ENCODE measurements at regions not wholly inside any gene's neighbourhood (a gene's known extent, or its start where the extent isn't known, plus 50 kb on each side); places are given as distances from the start of the nearest gene placed in this dataset.

DNA sequence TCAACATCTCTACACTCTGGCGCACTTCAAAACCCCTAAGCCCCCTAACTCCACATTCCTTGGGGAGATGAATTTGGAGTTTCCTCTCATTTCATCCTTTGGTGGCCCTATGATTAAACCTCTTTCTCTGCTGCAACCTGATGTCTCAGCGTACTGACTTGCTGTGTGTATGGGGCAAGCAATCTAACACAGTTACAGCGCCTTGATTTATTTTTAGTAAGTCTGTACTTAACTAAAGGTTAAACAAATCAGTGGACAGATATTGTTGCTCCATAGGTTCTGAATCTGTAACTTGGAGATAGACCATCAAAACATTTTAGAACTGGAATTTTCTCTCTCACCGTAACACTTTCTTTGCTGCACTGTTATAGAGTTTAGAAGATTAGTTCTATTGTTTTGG lies 452.8 kb downstream of the IRX1 start:
- no peaks in the 10 kb centered on the region for H3K9me3 ChIP-seq (ENCODE audit: low read length)
- H3K27me3 ChIP-seq (ENCODE audit: control insufficient read depth in 1 of 2, insufficient read depth in 2 of 2, low read length in 2 of 2) = no peaks in the 10 kb centered on the region
- no peaks in the 10 kb centered on the region for H3K36me3 ChIP-seq (ENCODE audit: insufficient read depth, low read length)
- no peak overlapping the region for H3K27ac ChIP-seq (ENCODE audit: low read depth, low read length)
- H3K4me3 ChIP-seq (ENCODE audit: low read depth in 1 of 2, low read length in 2 of 2) = no peak overlapping the region
- no peak overlapping the region for H3K9ac ChIP-seq (ENCODE audit: low read length)
- H3K4me1 ChIP-seq (ENCODE audit: insufficient read depth, low read length) = no peaks in the 10 kb centered on the region

- H3K9ac ChIP-seq (ENCODE audit: low read length) = no peak overlapping the region
- no peak overlapping the region for H3K27ac ChIP-seq (ENCODE audit: low read depth, low read length)
- H3K36me3 ChIP-seq (ENCODE audit: insufficient read depth, low read length) = no peaks in the 10 kb centered on the region
- no peak overlapping the region for H3K4me3 ChIP-seq (ENCODE audit: low read depth in 1 of 2, low read length in 2 of 2)
- H3K9me3 ChIP-seq (ENCODE audit: low read length) = no peaks in the 10 kb centered on the region
- no peaks in the 10 kb centered on the region for H3K4me1 ChIP-seq (ENCODE audit: insufficient read depth, low read length)
- no peaks in the 10 kb centered on the region for H3K27me3 ChIP-seq (ENCODE audit: control insufficient read depth in 1 of 2, insufficient read depth in 2 of 2, low read length in 2 of 2)
Observed at GRCh38 chr5:4050203-4050602, 454.6 kb downstream of the IRX1 start.

- H3K4me1 ChIP-seq (ENCODE audit: insufficient read depth, low read length) = no peaks in the 10 kb centered on the region
- no peak overlapping the region for H3K4me3 ChIP-seq (ENCODE audit: low read depth in 1 of 2, low read length in 2 of 2)
- no peaks in the 10 kb centered on the region for H3K9me3 ChIP-seq (ENCODE audit: low read length)
- H3K27ac ChIP-seq (ENCODE audit: low read depth, low read length) = no peak overlapping the region
- H3K36me3 ChIP-seq (ENCODE audit: insufficient read depth, low read length) = no peaks in the 10 kb centered on the region
- H3K27me3 ChIP-seq (ENCODE audit: control insufficient read depth in 1 of 2, insufficient read depth in 2 of 2, low read length in 2 of 2) = no peaks in the 10 kb centered on the region
- H3K9ac ChIP-seq (ENCODE audit: low read length) = no peak overlapping the region
Observed at GRCh38 chr5:4053136-4053535, 457.5 kb downstream of the IRX1 start.

- Histone ChIP-seq H3K4me1 (ENCODE audit: insufficient read depth, low read length) (no peaks in the 10 kb centered on the region), H3K9me3 (ENCODE audit: low read length) (no peaks in the 10 kb centered on the region), H3K27me3 (ENCODE audit: control insufficient read depth in 1 of 2, insufficient read depth in 2 of 2, low read length in 2 of 2) (no peaks in the 10 kb centered on the region), H3K27ac (ENCODE audit: low read depth, low read length) (no peak overlapping the region), H3K36me3 (ENCODE audit: insufficient read depth, low read length) (no peaks in the 10 kb centered on the region), H3K9ac (ENCODE audit: low read length) (no peak overlapping the region), H3K4me3 (ENCODE audit: low read depth in 1 of 2, low read length in 2 of 2) (no peak overlapping the region)
Observed at GRCh38 chr5:4054092-4054491, 458.5 kb downstream of the IRX1 start.

- no peak overlapping the region for H3K9ac ChIP-seq (ENCODE audit: low read length)
- H3K27me3 ChIP-seq (ENCODE audit: control insufficient read depth in 1 of 2, insufficient read depth in 2 of 2, low read length in 2 of 2) = no peaks in the 10 kb centered on the region
- H3K4me3 ChIP-seq (ENCODE audit: low read depth in 1 of 2, low read length in 2 of 2) = no peak overlapping the region
- H3K4me1 ChIP-seq (ENCODE audit: insufficient read depth, low read length) = no peaks in the 10 kb centered on the region
- H3K27ac ChIP-seq (ENCODE audit: low read depth, low read length) = no peak overlapping the region
- H3K9me3 ChIP-seq (ENCODE audit: low read length) = no peaks in the 10 kb centered on the region
- no peaks in the 10 kb centered on the region for H3K36me3 ChIP-seq (ENCODE audit: insufficient read depth, low read length)
Observed at GRCh38 chr5:4058899-4059298, 463.3 kb downstream of the IRX1 start.

DNA sequence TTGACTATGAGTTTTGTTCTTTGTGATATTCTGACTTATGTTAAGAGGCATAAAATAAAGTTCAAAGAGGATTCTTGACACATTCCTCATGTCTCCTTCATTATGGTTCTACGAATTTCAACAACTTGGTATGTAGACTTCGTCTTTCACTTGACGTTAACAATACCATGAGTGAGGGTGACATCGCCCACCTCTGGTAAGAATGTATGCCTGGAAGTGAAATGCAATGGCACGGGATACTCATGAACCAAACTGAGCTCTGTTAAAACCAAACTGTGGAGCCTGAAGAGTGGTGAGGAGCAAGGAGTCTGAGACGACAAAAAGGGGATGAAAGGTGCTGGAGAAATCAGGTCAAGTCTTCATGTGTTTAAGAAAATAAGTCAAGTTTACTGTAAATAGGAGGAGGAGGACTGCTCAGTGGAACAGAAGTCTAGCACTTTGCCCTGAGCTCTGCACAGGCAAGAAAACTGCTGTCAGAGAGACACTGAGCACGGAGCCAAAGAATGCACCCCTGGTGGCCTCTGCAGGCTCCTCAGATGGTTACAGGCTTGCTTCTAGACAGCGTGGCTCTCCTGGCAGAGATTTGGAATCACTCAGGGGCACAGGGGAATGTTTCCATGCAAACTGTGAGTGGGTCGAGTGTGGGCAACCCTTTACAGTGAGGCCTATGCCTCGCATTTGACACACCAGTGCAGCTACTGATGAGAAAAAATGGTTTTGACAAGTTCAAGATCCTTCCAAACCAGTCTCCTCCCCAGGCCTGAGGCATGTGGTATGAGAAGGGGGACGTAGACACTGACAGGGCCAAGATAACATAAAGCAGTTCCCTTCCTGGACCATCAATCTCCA lies 470.1 kb downstream of the IRX1 start:
- Histone ChIP-seq H3K27me3 (ENCODE audit: control insufficient read depth in 1 of 2, insufficient read depth in 2 of 2, low read length in 2 of 2) (no peaks in the 10 kb centered on the region), H3K4me3 (ENCODE audit: low read depth in 1 of 2, low read length in 2 of 2) (no peak overlapping the region), H3K27ac (ENCODE audit: low read depth, low read length) (no peak overlapping the region), H3K9me3 (ENCODE audit: low read length) (no peaks in the 10 kb centered on the region), H3K9ac (ENCODE audit: low read length) (no peak overlapping the region), H3K36me3 (ENCODE audit: insufficient read depth, low read length) (no peaks in the 10 kb centered on the region), H3K4me1 (ENCODE audit: insufficient read depth, low read length) (peaks cover 4% of the 10 kb centered on the region)

DNA sequence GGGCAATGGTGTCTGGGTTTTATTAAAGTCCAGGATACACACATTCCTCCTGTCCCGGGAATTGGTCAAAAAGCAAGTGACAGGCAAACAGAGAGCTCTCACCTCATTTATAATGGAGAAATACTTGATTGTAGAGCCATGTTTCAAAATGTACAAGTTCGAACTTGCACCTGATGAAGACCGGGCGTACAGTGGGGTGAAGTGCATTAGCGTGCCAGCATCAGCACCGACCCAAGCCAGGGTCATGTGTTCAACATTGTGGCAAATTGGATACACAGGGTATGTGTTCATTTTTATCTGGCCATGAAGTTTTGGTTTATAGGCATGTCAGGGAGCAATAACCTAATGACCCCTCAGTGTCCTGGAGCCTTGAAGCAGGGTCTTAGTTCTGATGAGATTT lies 472.5 kb downstream of the IRX1 start:
- Histone ChIP-seq H3K4me3 (ENCODE audit: low read depth in 1 of 2, low read length in 2 of 2) (no peak overlapping the region), H3K9me3 (ENCODE audit: low read length) (no peaks in the 10 kb centered on the region), H3K9ac (ENCODE audit: low read length) (no peak overlapping the region), H3K27me3 (ENCODE audit: control insufficient read depth in 1 of 2, insufficient read depth in 2 of 2, low read length in 2 of 2) (no peaks in the 10 kb centered on the region), H3K27ac (ENCODE audit: low read depth, low read length) (no peak overlapping the region), H3K36me3 (ENCODE audit: insufficient read depth, low read length) (no peaks in the 10 kb centered on the region), H3K4me1 (ENCODE audit: insufficient read depth, low read length) (peaks cover 4% of the 10 kb centered on the region)

GRCh38 chr5:4078544-4078943 lies 482.9 kb downstream of the IRX1 start:
- no peaks in the 10 kb centered on the region for H3K27me3 ChIP-seq (ENCODE audit: control insufficient read depth in 1 of 2, insufficient read depth in 2 of 2, low read length in 2 of 2)
- H3K9me3 ChIP-seq (ENCODE audit: low read length) = no peaks in the 10 kb centered on the region
- H3K9ac ChIP-seq (ENCODE audit: low read length) = no peak overlapping the region
- H3K4me3 ChIP-seq (ENCODE audit: low read depth in 1 of 2, low read length in 2 of 2) = no peak overlapping the region
- H3K27ac ChIP-seq (ENCODE audit: low read depth, low read length) = no peak overlapping the region
- no peaks in the 10 kb centered on the region for H3K4me1 ChIP-seq (ENCODE audit: insufficient read depth, low read length)
- H3K36me3 ChIP-seq (ENCODE audit: insufficient read depth, low read length) = no peaks in the 10 kb centered on the region

DNA sequence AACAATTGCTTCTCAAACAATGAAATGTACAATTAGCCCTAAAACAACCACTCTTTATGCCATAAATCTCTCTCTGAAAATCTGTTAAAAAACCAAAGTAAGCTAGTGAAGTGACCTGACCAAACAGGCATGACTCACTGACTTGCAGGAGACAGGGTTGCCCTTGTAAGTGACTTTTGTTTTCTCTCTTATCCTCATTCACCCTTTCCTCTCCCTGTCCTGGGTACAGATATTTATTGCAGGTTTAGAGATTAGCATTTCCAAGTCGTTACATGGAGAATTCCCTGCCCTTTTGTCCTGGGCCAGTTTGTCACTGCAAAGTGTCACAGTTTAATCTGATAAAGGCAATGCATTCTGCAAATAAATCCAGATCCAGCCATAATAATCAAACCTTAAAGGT lies 484.2 kb downstream of the IRX1 start:
- Histone ChIP-seq H3K4me1 (ENCODE audit: insufficient read depth, low read length) (no peaks in the 10 kb centered on the region), H3K27me3 (ENCODE audit: control insufficient read depth in 1 of 2, insufficient read depth in 2 of 2, low read length in 2 of 2) (no peaks in the 10 kb centered on the region), H3K36me3 (ENCODE audit: insufficient read depth, low read length) (no peaks in the 10 kb centered on the region), H3K4me3 (ENCODE audit: low read depth in 1 of 2, low read length in 2 of 2) (no peak overlapping the region), H3K9ac (ENCODE audit: low read length) (no peak overlapping the region), H3K27ac (ENCODE audit: low read depth, low read length) (no peak overlapping the region), H3K9me3 (ENCODE audit: low read length) (no peaks in the 10 kb centered on the region)

DNA sequence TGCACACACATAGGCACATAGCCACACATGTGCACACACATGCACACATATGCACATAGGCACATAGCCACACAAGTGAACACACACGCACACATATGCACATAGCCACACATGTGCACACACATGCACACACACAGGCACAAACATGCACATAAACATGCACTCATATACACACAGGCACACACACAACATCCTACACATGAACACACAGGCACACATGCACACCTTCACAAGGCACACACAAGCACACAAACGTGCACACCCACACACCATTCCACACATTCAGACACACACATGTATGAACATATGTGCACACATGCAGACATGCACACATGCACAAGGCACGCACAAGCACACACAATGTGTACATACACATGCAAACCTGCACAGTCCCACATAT lies 484.7 kb downstream of the IRX1 start:
- H3K9me3 ChIP-seq (ENCODE audit: low read length) = no peaks in the 10 kb centered on the region
- no peaks in the 10 kb centered on the region for H3K27me3 ChIP-seq (ENCODE audit: control insufficient read depth in 1 of 2, insufficient read depth in 2 of 2, low read length in 2 of 2)
- no peaks in the 10 kb centered on the region for H3K4me1 ChIP-seq (ENCODE audit: insufficient read depth, low read length)
- no peak overlapping the region for H3K4me3 ChIP-seq (ENCODE audit: low read depth in 1 of 2, low read length in 2 of 2)
- no peak overlapping the region for H3K27ac ChIP-seq (ENCODE audit: low read depth, low read length)
- H3K36me3 ChIP-seq (ENCODE audit: insufficient read depth, low read length) = no peaks in the 10 kb centered on the region
- H3K9ac ChIP-seq (ENCODE audit: low read length) = no peak overlapping the region

DNA sequence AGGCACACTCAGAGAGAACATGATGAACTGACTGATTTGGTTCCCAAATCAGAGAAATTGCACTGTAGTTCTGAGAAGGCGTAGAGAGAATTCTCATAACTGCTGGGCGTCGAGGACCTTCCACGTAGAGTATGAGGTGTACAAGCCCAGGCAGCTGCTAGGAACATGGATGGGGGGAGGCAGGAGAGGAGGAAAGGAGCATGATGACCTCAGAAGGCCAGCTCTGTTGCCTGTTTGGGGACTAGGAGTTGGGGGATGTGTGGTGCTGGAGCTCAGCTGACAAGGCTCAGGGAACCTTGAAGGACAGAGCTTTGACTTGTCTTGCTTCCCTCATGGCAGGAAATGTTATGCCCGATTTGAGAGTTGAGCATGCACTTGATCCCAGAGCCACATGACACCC lies 485.4 kb downstream of the IRX1 start:
- H3K9me3 ChIP-seq (ENCODE audit: low read length) = no peaks in the 10 kb centered on the region
- H3K4me1 ChIP-seq (ENCODE audit: insufficient read depth, low read length) = no peaks in the 10 kb centered on the region
- no peak overlapping the region for H3K4me3 ChIP-seq (ENCODE audit: low read depth in 1 of 2, low read length in 2 of 2)
- no peak overlapping the region for H3K9ac ChIP-seq (ENCODE audit: low read length)
- H3K36me3 ChIP-seq (ENCODE audit: insufficient read depth, low read length) = no peaks in the 10 kb centered on the region
- H3K27ac ChIP-seq (ENCODE audit: low read depth, low read length) = no peak overlapping the region
- H3K27me3 ChIP-seq (ENCODE audit: control insufficient read depth in 1 of 2, insufficient read depth in 2 of 2, low read length in 2 of 2) = no peaks in the 10 kb centered on the region

- no peaks in the 10 kb centered on the region for H3K9me3 ChIP-seq (ENCODE audit: low read length)
- no peaks in the 10 kb centered on the region for H3K4me1 ChIP-seq (ENCODE audit: insufficient read depth, low read length)
- no peak overlapping the region for H3K27ac ChIP-seq (ENCODE audit: low read depth, low read length)
- no peaks in the 10 kb centered on the region for H3K36me3 ChIP-seq (ENCODE audit: insufficient read depth, low read length)
- no peak overlapping the region for H3K9ac ChIP-seq (ENCODE audit: low read length)
- H3K4me3 ChIP-seq (ENCODE audit: low read depth in 1 of 2, low read length in 2 of 2) = no peak overlapping the region
- H3K27me3 ChIP-seq (ENCODE audit: control insufficient read depth in 1 of 2, insufficient read depth in 2 of 2, low read length in 2 of 2) = no peaks in the 10 kb centered on the region
Observed at GRCh38 chr5:4081466-4081865, 485.8 kb downstream of the IRX1 start.

All from muscle layer of colon (tissue), 2 donors.